ENCODE measurements at regions not wholly inside any gene's neighbourhood (a gene's known extent, or its start where the extent isn't known, plus 50 kb on each side); places are given as distances from the start of the nearest gene placed in this dataset.

DNA sequence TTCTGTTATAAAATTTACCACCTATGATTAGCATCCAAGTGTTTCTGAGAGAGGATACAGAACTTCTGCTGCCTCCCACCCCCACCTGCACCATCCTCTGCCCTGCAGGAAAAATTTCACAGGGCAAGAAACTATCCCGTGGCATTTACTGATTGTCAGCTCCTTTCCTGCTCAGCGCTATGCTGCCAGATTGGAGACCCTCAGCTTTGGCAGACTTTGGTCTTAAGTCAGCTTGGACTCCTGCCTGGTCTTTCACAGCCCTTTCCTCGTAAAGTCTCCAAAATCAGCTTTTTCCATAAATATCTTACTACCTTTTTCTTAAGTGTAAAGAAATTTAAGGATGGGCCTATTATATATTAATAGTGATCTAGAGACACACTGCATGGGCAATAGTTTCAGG is 239.9 kb upstream of the ADAMTS9 start:
- TF ChIP-seq POLR2A (IDR thresholded peaks at IDR 0.05) (no peak), EP300 (IDR thresholded peaks at IDR 0.05) (no peak)
- TF ChIP-seq, protein P1, sequence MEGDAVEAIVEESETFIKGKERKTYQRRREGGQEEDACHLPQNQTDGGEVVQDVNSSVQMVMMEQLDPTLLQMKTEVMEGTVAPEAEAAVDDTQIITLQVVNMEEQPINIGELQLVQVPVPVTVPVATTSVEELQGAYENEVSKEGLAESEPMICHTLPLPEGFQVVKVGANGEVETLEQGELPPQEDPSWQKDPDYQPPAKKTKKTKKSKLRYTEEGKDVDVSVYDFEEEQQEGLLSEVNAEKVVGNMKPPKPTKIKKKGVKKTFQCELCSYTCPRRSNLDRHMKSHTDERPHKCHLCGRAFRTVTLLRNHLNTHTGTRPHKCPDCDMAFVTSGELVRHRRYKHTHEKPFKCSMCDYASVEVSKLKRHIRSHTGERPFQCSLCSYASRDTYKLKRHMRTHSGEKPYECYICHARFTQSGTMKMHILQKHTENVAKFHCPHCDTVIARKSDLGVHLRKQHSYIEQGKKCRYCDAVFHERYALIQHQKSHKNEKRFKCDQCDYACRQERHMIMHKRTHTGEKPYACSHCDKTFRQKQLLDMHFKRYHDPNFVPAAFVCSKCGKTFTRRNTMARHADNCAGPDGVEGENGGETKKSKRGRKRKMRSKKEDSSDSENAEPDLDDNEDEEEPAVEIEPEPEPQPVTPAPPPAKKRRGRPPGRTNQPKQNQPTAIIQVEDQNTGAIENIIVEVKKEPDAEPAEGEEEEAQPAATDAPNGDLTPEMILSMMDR (IDR thresholded peaks at IDR 0.05): no peak

All from ovary (tissue), 3 donors.